B cell (primary cell): ENCODE measurements at regions not wholly inside any gene's neighbourhood (a gene's known extent, or its start where the extent isn't known, plus 50 kb on each side); places are given as distances from the start of the nearest gene placed in this dataset.

Experiments
- ATAC-seq: fragments of 200-7000 bp; cut with Tn5 transposase; one replicate; pipeline ENCODE4 v1.10.0; 2021; ENCODE audit warnings: low read depth, mild to moderate bottlenecking, moderate number of reproducible peaks, moderate library complexity
- CTCF ChIA-PET: fragments of 350-600 bp; sonication (Branson Sonifier 250); formaldehyde crosslinking; loops from one replicate; lab custom pipeline; 2021; ENCODE audit warnings: antibody characterized with exemption, inconsistent platforms; lab: Charles Lee
- POLR2A ChIA-PET: fragments of 350-600 bp; sonication (Branson Sonifier 250); formaldehyde crosslinking; loops from one replicate; lab custom pipeline; 2021; ENCODE audit warnings: antibody characterized with exemption; lab: Charles Lee
- DNase-seq: peaks from one replicate; pipeline ENCODE4 v3.0.0; 2013
- H2AFZ ChIP-seq: 2 replicates; pipeline ENCODE4 v1.6.1; 2012; ENCODE audit warnings: mild to moderate bottlenecking, low read depth, low read length; ENCODE audit not compliant: insufficient read depth, poor library complexity, severe bottlenecking
- H3K27ac ChIP-seq, 2 donors: 1 replicate in 1 of 2; 2 replicates in 1 of 2; pipeline ENCODE4 v1.5.1; 2012 to 2013; ENCODE audit warnings: low read length in 2 of 2, mild to moderate bottlenecking in 2 of 2, moderate library complexity in 1 of 2
- H3K27me3 ChIP-seq, 4 experiments: fragments of 200-600 bp in 1 of 4; sonication (generic) in 1 of 4; replicated peaks in 1 of 4; 1 replicate in 2 of 4; 2 replicates in 2 of 4; pipeline versions ENCODE4 v1.6.1 to v1.7.0; 2013 to 2016; ENCODE audit warnings: low read length in 3 of 4, mild to moderate bottlenecking in 2 of 4, mixed read lengths in 1 of 4, moderate library complexity in 1 of 4; ENCODE audit not compliant: insufficient read depth in 4 of 4, control insufficient read depth in 3 of 4; ENCODE audit errors: control extremely low read depth in 1 of 4
- H3K36me3 ChIP-seq, 2 experiments: replicated peaks in 1 of 2; 1 replicate in 1 of 2; 2 replicates in 1 of 2; pipeline versions ENCODE4 v1.6.1 to v1.7.1; 2013; ENCODE audit warnings: low read length in 1 of 2; ENCODE audit not compliant: insufficient read depth in 2 of 2, control insufficient read depth in 1 of 2; ENCODE audit errors: control extremely low read depth in 1 of 2, extremely low read depth in 1 of 2
- H3K4me1 ChIP-seq, 2 donors: fragments of 200-600 bp in 1 of 2; sonication (generic) in 1 of 2; 1 replicate in 1 of 2; 2 replicates in 1 of 2; pipeline versions ENCODE4 v1.5.1 to v1.6.1; 2013 to 2017; ENCODE audit warnings: low read length in 2 of 2; ENCODE audit not compliant: control insufficient read depth in 2 of 2, insufficient read depth in 2 of 2
- H3K4me2 ChIP-seq: replicated peaks from 2 replicates; pipeline ENCODE3; 2012; ENCODE audit warnings: mild to moderate bottlenecking, low read depth, low read length; ENCODE audit not compliant: poor library complexity, severe bottlenecking
- H3K4me3 ChIP-seq, 5 experiments: fragments of 200-600 bp in 1 of 5; sonication (generic) in 1 of 5; 1 replicate in 3 of 5; 2 replicates in 2 of 5; pipeline versions ENCODE4 v1.5.1 to v1.7.0; 2011 to 2016; ENCODE audit warnings: low read length in 4 of 5, mild to moderate bottlenecking in 4 of 5, low read depth in 2 of 5, control low read depth in 1 of 5, moderate library complexity in 1 of 5; ENCODE audit not compliant: insufficient read depth in 1 of 5; ENCODE audit errors: control extremely low read depth in 1 of 5, extremely low read depth in 1 of 5
- H3K79me2 ChIP-seq: fragments of 200-600 bp; sonication (generic); one replicate; pipeline ENCODE4 v1.6.0; 2016; ENCODE audit warnings: low read length; ENCODE audit not compliant: control insufficient read depth, insufficient read depth
- H3K9ac ChIP-seq: fragments of 200-600 bp; sonication (generic); 2 replicates; pipeline ENCODE4 v1.6.1; 2017; ENCODE audit warnings: mild to moderate bottlenecking, low read length, moderate library complexity
- H3K9me3 ChIP-seq, 3 donors: one replicate each; pipeline versions ENCODE4 v1.6.1 to v1.7.1; 2013; ENCODE audit warnings: low read length in 2 of 3; ENCODE audit not compliant: control insufficient read depth in 2 of 3, insufficient read depth in 1 of 3; ENCODE audit errors: control extremely low read depth in 1 of 3
- H4K20me1 ChIP-seq: 2 replicates; pipeline ENCODE4 v1.6.0; 2012; ENCODE audit warnings: mild to moderate bottlenecking, low read length; ENCODE audit not compliant: insufficient read depth, control insufficient read depth, poor library complexity, severe bottlenecking
- H3K27ac Mint-ChIP-seq: one replicate; pipeline ENCODE4 v1.8.0; 2021; ENCODE audit warnings: mixed read lengths
- H3K27me3 Mint-ChIP-seq: one replicate; pipeline ENCODE4 v1.8.0; 2021; ENCODE audit warnings: mixed read lengths
- H3K4me1 Mint-ChIP-seq: one replicate; pipeline ENCODE4 v1.8.0; 2021; ENCODE audit warnings: mixed read lengths
- H3K4me3 Mint-ChIP-seq: one replicate; pipeline ENCODE4 v1.8.0; 2021; ENCODE audit warnings: mixed read lengths
- H3K9me3 Mint-ChIP-seq: one replicate; pipeline ENCODE4 v1.8.0; 2022; ENCODE audit warnings: mixed read lengths; ENCODE audit not compliant: insufficient read depth
- EZH2 ChIP-seq: IDR thresholded peaks from 2 replicates; pipeline ENCODE4 v1.6.1; 2012; ENCODE audit warnings: borderline replicate concordance, low read depth, mild to moderate bottlenecking, moderate library complexity, low read length; ENCODE audit not compliant: insufficient read depth, poor library complexity, severe bottlenecking
- WGBS: methylation state at CpG from one replicate; pipeline ENCODE4 v1.1.5; 2013; ENCODE audit warnings: missing lambda C conversion rate; ENCODE audit not compliant: insufficient coverage; 5-methylcytosine and 5-hydroxymethylcytosine counted together
- intact Hi-C: fragments of 100-400 bp; cut with micrococcal nuclease; formaldehyde crosslinking; loops from one replicate; pipeline ENCODE4 v1.10.0; 2022
- TF ChIP-seq, protein P1 (sequence below): fragments of 200-600 bp; IDR thresholded peaks from one replicate; pipeline ENCODE4 v1.8.0; 2022; ENCODE audit warnings: antibody characterized with exemption, mild to moderate bottlenecking

DNA sequence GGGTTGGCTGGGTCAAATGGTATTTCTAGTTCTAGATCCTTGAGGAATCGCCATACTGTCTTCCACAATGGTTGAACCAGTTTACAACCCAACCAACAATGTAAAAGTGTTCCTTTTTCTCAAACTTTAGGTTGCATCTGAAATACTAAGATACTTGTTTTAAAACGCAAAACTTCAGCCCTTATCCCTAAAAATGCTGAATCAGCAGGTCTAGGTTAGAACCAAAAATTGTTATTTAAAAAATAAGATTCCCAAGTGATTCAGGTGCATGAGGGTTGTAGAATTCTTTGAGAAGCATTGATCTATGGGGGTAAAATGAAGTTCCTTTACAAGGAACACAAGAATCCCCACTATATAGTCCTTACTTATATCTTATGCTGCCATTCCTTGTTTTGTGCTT is 56.5 kb upstream of the BICC1 start:
- intact Hi-C loops, result no loop called here

DNA sequence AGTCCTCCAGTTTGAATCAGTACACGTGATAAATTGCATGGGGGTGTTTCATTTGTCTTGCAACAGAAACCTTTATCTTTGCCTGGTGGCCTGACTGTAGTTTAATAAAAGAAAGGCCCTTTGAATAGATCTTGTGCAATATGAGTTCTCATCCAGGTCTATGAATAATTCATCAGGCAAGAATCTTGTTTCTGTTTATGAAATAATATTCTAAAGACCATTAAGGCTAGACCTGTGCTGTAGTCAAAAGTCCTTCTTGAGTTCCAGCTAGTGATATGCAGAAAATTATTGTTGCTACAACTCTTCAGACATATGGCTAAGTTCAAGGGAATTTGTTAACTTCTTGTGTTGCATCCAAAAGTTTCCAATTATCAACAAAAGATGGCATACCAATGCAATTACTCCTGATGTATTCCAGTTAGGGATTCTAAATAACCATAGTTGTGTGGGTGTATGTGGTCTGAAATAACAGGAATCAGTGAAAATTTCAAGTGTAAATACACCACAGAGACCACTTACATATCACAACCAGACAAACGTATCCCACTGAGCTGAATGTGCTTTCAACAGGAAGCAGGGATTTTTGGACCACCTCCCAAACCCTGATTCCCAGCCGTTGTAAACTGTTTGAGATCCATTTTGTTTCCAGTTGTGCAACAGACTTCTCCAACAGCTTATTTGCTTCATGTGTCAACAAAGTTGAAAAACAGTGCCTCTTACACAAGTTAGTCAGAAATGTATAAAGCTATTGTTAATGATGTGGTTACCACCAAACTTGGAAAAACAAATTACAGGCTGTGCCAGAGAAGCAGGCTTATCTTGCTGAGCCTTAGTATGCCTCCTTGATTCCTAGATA is 54.7 kb upstream of the BICC1 start:
- Histone ChIP-seq H4K20me1 (no peaks in the 10 kb centered on the region), H3K4me1 (no peaks in the 10 kb centered on the region), H3K27me3 (no peaks in the 10 kb centered on the region), H3K79me2 (no peaks in the 10 kb centered on the region), H2AFZ (no peak overlapping the region), H3K9ac (no peak overlapping the region), H3K4me3 (no peak overlapping the region), H3K9me3 (no peaks in the 10 kb centered on the region), H3K27ac (no peak overlapping the region), H3K4me2 (no peak overlapping the region), H3K36me3 (no peaks in the 10 kb centered on the region)
- peaks cover 6% of the 10 kb centered on the region for H3K9me3 Mint-ChIP-seq
- no peak for TF ChIP-seq EZH2
- TF ChIP-seq, protein P1, sequence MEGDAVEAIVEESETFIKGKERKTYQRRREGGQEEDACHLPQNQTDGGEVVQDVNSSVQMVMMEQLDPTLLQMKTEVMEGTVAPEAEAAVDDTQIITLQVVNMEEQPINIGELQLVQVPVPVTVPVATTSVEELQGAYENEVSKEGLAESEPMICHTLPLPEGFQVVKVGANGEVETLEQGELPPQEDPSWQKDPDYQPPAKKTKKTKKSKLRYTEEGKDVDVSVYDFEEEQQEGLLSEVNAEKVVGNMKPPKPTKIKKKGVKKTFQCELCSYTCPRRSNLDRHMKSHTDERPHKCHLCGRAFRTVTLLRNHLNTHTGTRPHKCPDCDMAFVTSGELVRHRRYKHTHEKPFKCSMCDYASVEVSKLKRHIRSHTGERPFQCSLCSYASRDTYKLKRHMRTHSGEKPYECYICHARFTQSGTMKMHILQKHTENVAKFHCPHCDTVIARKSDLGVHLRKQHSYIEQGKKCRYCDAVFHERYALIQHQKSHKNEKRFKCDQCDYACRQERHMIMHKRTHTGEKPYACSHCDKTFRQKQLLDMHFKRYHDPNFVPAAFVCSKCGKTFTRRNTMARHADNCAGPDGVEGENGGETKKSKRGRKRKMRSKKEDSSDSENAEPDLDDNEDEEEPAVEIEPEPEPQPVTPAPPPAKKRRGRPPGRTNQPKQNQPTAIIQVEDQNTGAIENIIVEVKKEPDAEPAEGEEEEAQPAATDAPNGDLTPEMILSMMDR, result no peak
- no peak overlapping the region for H3K4me3 Mint-ChIP-seq
- peaks cover 8% of the 10 kb centered on the region for H3K27me3 Mint-ChIP-seq
- no peaks in the 10 kb centered on the region for H3K4me1 Mint-ChIP-seq
- H3K27ac Mint-ChIP-seq, result no peak overlapping the region
- ATAC-seq, result no peak
- ChIA-PET CTCF (interaction anchor here (1.1 kb wide), 1 partner anchor 19 kb away, joined by 3 read pairs; no protein-coding TSS in a partner anchor), POLR2A (no interaction called here)
- no peak for DNase-seq
- intact Hi-C loops, result no loop called here
- 53% methylated on average over 2 of the region's 3 CpGs for WGBS

More for the DNA sequence above, 56.5 kb upstream of the BICC1 start:
- Histone ChIP-seq H3K27ac (no peak overlapping the region), H3K36me3 (no peaks in the 10 kb centered on the region), H3K9ac (no peak overlapping the region), H3K4me1 (no peaks in the 10 kb centered on the region), H3K4me3 (no peak overlapping the region), H3K79me2 (no peaks in the 10 kb centered on the region), H3K4me2 (no peak overlapping the region), H4K20me1 (no peaks in the 10 kb centered on the region), H3K27me3 (no peaks in the 10 kb centered on the region), H3K9me3 (no peaks in the 10 kb centered on the region), H2AFZ (no peak overlapping the region)
- Mint-ChIP-seq H3K9me3 (peaks cover 3% of the 10 kb centered on the region), H3K27ac (no peak overlapping the region), H3K4me3 (no peak overlapping the region), H3K4me1 (no peaks in the 10 kb centered on the region), H3K27me3 (peaks cover 8% of the 10 kb centered on the region)
- ATAC-seq, result no peak
- DNase-seq, result no peak
- no CpG with 5 or more reads among the region's 2 CpGs for WGBS
- CTCF ChIA-PET, result no interaction called here
- no peak for TF ChIP-seq EZH2
- TF ChIP-seq, protein P1, result no peak
- POLR2A ChIA-PET, result no interaction called here
